ENCODE measurements at regions not wholly inside any gene's neighbourhood (a gene's known extent, or its start where the extent isn't known, plus 50 kb on each side); places are given as distances from the start of the nearest gene placed in this dataset.

DNA sequence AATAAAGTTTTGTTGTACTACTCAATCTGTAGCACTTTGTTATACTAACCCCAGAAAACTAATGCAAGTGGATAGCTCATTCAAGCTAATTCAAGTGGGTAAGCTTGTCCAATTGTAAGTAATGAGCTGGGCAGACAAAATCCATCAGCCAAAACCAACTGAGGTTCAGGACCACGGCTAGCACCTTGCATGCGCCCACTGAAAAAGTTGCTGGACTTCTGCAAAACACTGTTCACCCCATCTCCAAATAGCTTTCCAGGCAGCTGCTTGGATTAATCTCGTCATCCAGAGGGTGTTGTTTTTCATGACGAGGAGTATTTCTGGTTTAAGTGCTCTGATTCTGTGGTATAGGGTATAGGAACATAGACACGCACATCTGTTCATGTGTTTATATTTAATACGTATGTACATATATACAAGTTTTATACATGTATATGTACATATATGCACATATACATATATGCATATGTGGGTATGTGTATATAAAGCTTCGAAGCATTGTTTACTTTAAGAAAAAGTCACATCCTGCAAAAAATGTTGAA, 307.5 kb downstream of the GALR1 start:
- H3K9me3 ChIP-seq (ENCODE audit: control insufficient read depth in 5 of 5, low read length in 5 of 5), result no peaks in the 10 kb centered on the region
- no peaks in the 10 kb centered on the region for H3K27me3 ChIP-seq (ENCODE audit: control insufficient read depth in 5 of 5, insufficient read depth in 4 of 5, low read length in 5 of 5)
- no peak overlapping the region for H3K4me3 ChIP-seq (ENCODE audit: low read depth in 1 of 5, low read length in 5 of 5)
- no peak overlapping the region for H3K9ac ChIP-seq (ENCODE audit: low read length in 5 of 5)
- H3K27ac ChIP-seq (ENCODE audit: low read depth, low read length), result no peak overlapping the region
- no peaks in the 10 kb centered on the region for H3K4me1 ChIP-seq (ENCODE audit: control insufficient read depth in 5 of 5, insufficient read depth in 5 of 5, low read length in 5 of 5)
- no peaks in the 10 kb centered on the region for H3K36me3 ChIP-seq (ENCODE audit: control insufficient read depth in 5 of 5, insufficient read depth in 5 of 5, low read length in 5 of 5)

DNA sequence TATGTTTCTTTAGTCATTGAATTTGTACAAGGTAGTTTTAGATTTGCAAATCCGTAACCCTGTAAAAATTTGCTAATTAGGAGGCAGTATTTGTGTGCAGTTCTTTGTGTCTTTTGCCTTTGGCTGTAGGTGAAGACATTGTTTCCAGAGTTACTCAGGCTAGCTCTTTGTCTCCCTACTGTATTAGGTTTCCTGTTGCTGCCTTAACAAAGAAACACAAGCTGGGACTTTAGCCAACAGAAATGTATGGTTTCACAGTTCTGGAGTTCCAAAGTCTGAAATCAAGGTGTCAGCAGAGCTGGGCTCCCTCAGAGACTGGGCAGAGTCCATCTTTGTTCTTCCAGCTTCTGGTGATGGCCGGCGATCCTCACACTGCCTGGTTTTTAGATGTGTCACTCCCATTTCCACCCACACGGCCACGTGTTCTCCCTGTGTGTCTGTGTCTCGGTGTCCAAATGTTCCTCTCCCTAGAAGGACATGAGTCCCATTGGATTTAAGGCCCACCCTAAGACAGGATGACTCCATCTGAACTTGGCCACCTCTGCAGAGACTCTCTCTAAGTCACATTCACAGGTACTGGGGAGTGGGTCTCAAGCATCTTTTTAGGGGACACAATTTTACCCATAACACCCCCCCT, 309.7 kb downstream of the GALR1 start:
- H3K36me3 ChIP-seq (ENCODE audit: control insufficient read depth in 5 of 5, insufficient read depth in 5 of 5, low read length in 5 of 5), result no peaks in the 10 kb centered on the region
- H3K4me3 ChIP-seq (ENCODE audit: low read depth in 1 of 5, low read length in 5 of 5), result no peak overlapping the region
- no peaks in the 10 kb centered on the region for H3K9me3 ChIP-seq (ENCODE audit: control insufficient read depth in 5 of 5, low read length in 5 of 5)
- no peaks in the 10 kb centered on the region for H3K4me1 ChIP-seq (ENCODE audit: control insufficient read depth in 5 of 5, insufficient read depth in 5 of 5, low read length in 5 of 5)
- no peaks in the 10 kb centered on the region for H3K27me3 ChIP-seq (ENCODE audit: control insufficient read depth in 5 of 5, insufficient read depth in 4 of 5, low read length in 5 of 5)
- no peak overlapping the region for H3K27ac ChIP-seq (ENCODE audit: low read depth, low read length)
- no peak overlapping the region for H3K9ac ChIP-seq (ENCODE audit: low read length in 5 of 5)

DNA sequence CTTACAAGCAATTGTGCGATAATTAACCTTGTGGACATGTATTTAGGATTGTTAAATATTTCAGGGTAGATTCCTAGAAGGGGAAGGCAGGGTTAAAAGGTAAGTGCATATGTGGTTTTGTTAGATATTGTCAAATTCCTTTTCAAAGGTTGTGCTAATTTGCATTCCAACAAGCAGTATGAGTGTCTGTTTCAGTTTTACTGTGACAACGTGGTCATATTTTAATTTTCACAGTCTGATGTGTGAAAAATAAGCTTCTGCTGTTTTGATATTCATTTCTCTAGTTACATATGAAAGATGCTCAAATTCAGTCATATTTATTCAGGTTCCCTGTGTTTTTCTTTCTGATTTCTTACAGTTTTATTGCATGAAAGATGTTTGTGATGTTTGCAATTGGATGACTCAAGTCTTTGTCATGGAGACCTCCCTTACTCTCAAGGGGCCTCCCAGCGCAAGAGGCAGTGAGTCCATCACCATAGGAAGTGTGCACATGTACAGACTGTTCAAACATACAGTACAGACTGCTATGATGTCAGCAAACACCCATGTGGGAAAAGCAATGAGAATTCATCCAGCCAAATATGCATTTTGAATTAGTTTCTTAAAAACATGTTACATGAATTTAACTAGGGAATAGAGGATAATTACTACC, 310.8 kb downstream of the GALR1 start:
- H3K9me3 ChIP-seq (ENCODE audit: control insufficient read depth in 5 of 5, low read length in 5 of 5), result no peaks in the 10 kb centered on the region
- no peaks in the 10 kb centered on the region for H3K36me3 ChIP-seq (ENCODE audit: control insufficient read depth in 5 of 5, insufficient read depth in 5 of 5, low read length in 5 of 5)
- H3K27me3 ChIP-seq (ENCODE audit: control insufficient read depth in 5 of 5, insufficient read depth in 4 of 5, low read length in 5 of 5), result no peaks in the 10 kb centered on the region
- H3K4me3 ChIP-seq (ENCODE audit: low read depth in 1 of 5, low read length in 5 of 5), result no peak overlapping the region
- H3K27ac ChIP-seq (ENCODE audit: low read depth, low read length), result no peak overlapping the region
- H3K4me1 ChIP-seq (ENCODE audit: control insufficient read depth in 5 of 5, insufficient read depth in 5 of 5, low read length in 5 of 5), result no peaks in the 10 kb centered on the region
- no peak overlapping the region for H3K9ac ChIP-seq (ENCODE audit: low read length in 5 of 5)

DNA sequence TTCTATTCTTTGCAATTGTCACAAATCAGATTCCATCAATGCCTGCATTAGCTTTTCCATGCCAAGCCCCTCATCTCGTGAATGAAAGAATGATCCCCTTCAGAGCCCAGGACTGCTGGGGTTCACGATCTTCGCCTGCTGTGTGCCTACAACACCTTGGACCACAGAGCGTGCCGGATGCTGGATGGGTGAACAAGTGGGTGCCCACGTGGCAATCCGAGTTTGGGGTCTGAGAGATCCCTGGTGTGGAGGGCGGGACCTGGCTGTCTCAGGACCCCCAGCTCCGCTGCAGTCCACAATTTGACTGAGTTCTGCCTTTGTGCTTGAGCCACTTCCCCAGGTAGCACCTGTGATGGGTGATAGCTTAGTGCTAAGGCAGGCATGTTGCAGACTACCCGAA, 317.0 kb downstream of the GALR1 start:
- Histone ChIP-seq H3K27me3 (ENCODE audit: control insufficient read depth in 5 of 5, insufficient read depth in 4 of 5, low read length in 5 of 5) (no peaks in the 10 kb centered on the region), H3K4me1 (ENCODE audit: control insufficient read depth in 5 of 5, insufficient read depth in 5 of 5, low read length in 5 of 5) (no peaks in the 10 kb centered on the region), H3K27ac (ENCODE audit: low read depth, low read length) (no peak overlapping the region), H3K4me3 (ENCODE audit: low read depth in 1 of 5, low read length in 5 of 5) (no peak overlapping the region), H3K9ac (ENCODE audit: low read length in 5 of 5) (no peak overlapping the region), H3K36me3 (ENCODE audit: control insufficient read depth in 5 of 5, insufficient read depth in 5 of 5, low read length in 5 of 5) (no peaks in the 10 kb centered on the region), H3K9me3 (ENCODE audit: control insufficient read depth in 5 of 5, low read length in 5 of 5) (peaks cover 0 to 3% (median 0%) of the 10 kb centered on the region in 5 donors)

DNA sequence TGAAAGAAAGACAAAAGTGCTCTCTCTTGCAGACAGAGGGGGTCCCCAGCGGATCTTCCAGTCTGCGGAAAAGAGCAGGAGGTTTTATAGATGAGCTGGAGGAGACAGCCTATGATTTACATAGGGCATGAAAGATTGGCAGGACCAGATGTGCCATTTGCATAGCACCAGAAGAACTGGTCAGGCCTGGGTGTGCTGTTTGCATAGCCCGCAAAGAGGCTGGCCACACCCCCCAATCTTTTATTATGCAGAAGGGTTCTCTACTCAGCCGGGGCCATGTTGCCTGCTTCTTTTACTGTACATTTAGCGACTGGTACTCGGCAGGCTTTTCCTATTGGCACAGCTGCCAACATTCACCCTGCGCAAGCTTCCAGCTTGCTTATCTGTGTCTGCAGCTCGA, 317.6 kb downstream of the GALR1 start:
- H3K36me3 ChIP-seq (ENCODE audit: control insufficient read depth in 5 of 5, insufficient read depth in 5 of 5, low read length in 5 of 5), result no peaks in the 10 kb centered on the region
- no peaks in the 10 kb centered on the region for H3K4me1 ChIP-seq (ENCODE audit: control insufficient read depth in 5 of 5, insufficient read depth in 5 of 5, low read length in 5 of 5)
- no peak overlapping the region for H3K9ac ChIP-seq (ENCODE audit: low read length in 5 of 5)
- no peak overlapping the region for H3K4me3 ChIP-seq (ENCODE audit: low read depth in 1 of 5, low read length in 5 of 5)
- H3K27me3 ChIP-seq (ENCODE audit: control insufficient read depth in 5 of 5, insufficient read depth in 4 of 5, low read length in 5 of 5), result no peaks in the 10 kb centered on the region
- H3K27ac ChIP-seq (ENCODE audit: low read depth, low read length), result no peak overlapping the region
- H3K9me3 ChIP-seq (ENCODE audit: control insufficient read depth in 5 of 5, low read length in 5 of 5), result peaks cover 0 to 3% (median 0%) of the 10 kb centered on the region in 5 donors

DNA sequence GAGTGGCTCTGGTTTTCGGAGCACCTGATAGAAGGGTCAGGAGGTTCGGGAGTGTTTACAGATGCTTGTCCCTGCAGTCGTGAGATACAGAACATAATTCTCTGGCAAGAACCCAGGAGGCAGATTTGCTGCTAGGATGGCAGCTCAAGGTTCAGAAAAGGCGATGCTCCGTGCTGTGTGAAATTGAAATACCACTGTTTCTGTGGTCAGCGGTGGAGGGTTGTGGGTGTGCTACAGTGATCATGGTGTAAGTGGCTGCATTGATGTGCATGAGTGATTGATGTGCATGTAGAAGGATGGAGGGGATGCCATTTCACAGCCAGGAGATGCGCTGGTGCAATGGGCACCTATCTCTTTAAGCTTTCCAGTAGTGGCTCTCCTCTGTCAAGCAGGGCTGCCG, 322.1 kb downstream of the GALR1 start:
- Histone ChIP-seq H3K27ac (ENCODE audit: low read depth, low read length) (no peak overlapping the region), H3K27me3 (ENCODE audit: control insufficient read depth in 5 of 5, insufficient read depth in 4 of 5, low read length in 5 of 5) (no peaks in the 10 kb centered on the region), H3K9me3 (ENCODE audit: control insufficient read depth in 5 of 5, low read length in 5 of 5) (peaks cover 0 to 3% (median 0%) of the 10 kb centered on the region in 5 donors), H3K4me1 (ENCODE audit: control insufficient read depth in 5 of 5, insufficient read depth in 5 of 5, low read length in 5 of 5) (no peaks in the 10 kb centered on the region), H3K9ac (ENCODE audit: low read length in 5 of 5) (no peak overlapping the region), H3K4me3 (ENCODE audit: low read depth in 1 of 5, low read length in 5 of 5) (no peak overlapping the region), H3K36me3 (ENCODE audit: control insufficient read depth in 5 of 5, insufficient read depth in 5 of 5, low read length in 5 of 5) (no peaks in the 10 kb centered on the region)

DNA sequence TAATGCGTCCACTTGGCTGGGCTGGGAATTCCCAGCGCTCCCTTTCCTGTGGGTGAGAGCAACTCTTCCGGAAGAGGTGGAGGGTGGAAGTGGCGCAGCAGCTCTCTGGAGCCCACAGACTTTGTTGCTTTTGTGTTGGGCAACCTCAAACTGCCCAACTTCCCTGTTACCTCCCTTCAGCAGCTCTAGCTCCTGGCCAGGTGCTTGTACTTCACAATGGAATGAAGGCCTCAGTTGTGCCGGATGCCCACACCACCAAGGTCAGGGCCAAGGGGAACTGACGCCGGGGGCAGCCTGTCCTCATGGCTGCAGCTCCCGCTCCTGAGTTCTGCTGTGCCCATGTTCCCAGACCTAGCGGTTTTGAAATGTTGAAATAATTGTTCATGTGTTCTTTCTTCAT, 322.9 kb downstream of the GALR1 start:
- H3K36me3 ChIP-seq (ENCODE audit: control insufficient read depth in 5 of 5, insufficient read depth in 5 of 5, low read length in 5 of 5), result no peaks in the 10 kb centered on the region
- H3K4me1 ChIP-seq (ENCODE audit: control insufficient read depth in 5 of 5, insufficient read depth in 5 of 5, low read length in 5 of 5), result no peaks in the 10 kb centered on the region
- no peak overlapping the region for H3K4me3 ChIP-seq (ENCODE audit: low read depth in 1 of 5, low read length in 5 of 5)
- H3K27ac ChIP-seq (ENCODE audit: low read depth, low read length), result no peak overlapping the region
- H3K9me3 ChIP-seq (ENCODE audit: control insufficient read depth in 5 of 5, low read length in 5 of 5), result peaks cover 0 to 3% (median 0%) of the 10 kb centered on the region in 5 donors
- H3K27me3 ChIP-seq (ENCODE audit: control insufficient read depth in 5 of 5, insufficient read depth in 4 of 5, low read length in 5 of 5), result peaks cover 0 to 2% (median 0%) of the 10 kb centered on the region in 5 donors
- no peak overlapping the region for H3K9ac ChIP-seq (ENCODE audit: low read length in 5 of 5)

DNA sequence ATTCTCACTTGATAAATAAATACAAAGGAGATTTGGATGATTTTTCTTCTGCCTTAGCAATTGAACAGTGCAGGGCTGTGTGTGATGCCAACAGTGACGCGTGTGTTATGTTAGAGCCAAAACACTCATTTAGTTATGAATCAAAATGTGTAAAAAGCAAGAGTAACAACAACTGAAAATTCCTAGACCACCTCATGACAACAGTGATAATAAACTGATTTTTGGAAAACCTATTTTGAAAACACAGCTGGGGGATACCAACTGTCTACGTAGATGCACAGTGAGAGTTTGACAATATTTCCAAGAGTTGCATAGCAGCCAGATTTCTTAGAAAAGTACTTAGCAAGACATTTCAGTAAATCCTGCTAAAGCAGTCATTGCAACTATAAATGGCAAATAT, 323.9 kb downstream of the GALR1 start:
- Histone ChIP-seq H3K27ac (ENCODE audit: low read depth, low read length) (no peak overlapping the region), H3K9me3 (ENCODE audit: control insufficient read depth in 5 of 5, low read length in 5 of 5) (peaks cover 0 to 3% (median 0%) of the 10 kb centered on the region in 5 donors), H3K4me3 (ENCODE audit: low read depth in 1 of 5, low read length in 5 of 5) (no peak overlapping the region), H3K9ac (ENCODE audit: low read length in 5 of 5) (no peak overlapping the region), H3K36me3 (ENCODE audit: control insufficient read depth in 5 of 5, insufficient read depth in 5 of 5, low read length in 5 of 5) (no peaks in the 10 kb centered on the region), H3K4me1 (ENCODE audit: control insufficient read depth in 5 of 5, insufficient read depth in 5 of 5, low read length in 5 of 5) (no peaks in the 10 kb centered on the region), H3K27me3 (ENCODE audit: control insufficient read depth in 5 of 5, insufficient read depth in 4 of 5, low read length in 5 of 5) (peaks cover 0 to 3% (median 0%) of the 10 kb centered on the region in 5 donors)

DNA sequence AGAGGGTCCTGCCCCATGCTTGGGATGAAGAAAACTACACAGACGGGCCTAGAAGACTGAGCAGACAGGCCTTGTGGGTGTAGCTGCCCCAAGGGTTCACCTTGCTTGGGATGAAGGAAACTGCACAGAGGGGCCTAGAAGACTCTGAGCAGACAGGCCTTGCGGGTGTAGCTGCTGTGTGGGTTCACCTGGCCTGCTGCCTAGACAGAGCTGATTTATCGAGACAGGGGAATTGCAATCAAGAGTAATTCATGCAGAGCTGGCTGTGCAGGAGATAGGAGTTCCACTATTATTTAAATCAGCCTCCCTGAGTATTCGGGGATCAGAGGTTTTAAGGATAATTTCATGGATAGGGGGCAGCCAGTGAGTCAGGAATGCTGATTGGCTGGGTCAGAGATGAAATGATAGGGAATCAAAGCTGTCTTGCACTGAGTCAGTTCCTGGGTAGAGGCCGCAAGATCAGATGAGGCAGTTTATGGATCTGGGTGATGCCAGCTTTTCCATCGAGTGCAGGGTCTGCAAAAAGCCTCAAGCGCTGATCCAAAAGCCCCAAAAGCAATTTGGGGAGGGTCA, 341.4 kb downstream of the GALR1 start:
- Histone ChIP-seq H3K9me3 (ENCODE audit: control insufficient read depth in 5 of 5, low read length in 5 of 5) (no peaks in the 10 kb centered on the region), H3K27ac (ENCODE audit: low read depth, low read length) (no peak overlapping the region), H3K36me3 (ENCODE audit: control insufficient read depth in 5 of 5, insufficient read depth in 5 of 5, low read length in 5 of 5) (no peaks in the 10 kb centered on the region), H3K4me1 (ENCODE audit: control insufficient read depth in 5 of 5, insufficient read depth in 5 of 5, low read length in 5 of 5) (no peaks in the 10 kb centered on the region), H3K9ac (ENCODE audit: low read length in 5 of 5) (no peak overlapping the region), H3K4me3 (ENCODE audit: low read depth in 1 of 5, low read length in 5 of 5) (no peak overlapping the region), H3K27me3 (ENCODE audit: control insufficient read depth in 5 of 5, insufficient read depth in 4 of 5, low read length in 5 of 5) (no peaks in the 10 kb centered on the region)

DNA sequence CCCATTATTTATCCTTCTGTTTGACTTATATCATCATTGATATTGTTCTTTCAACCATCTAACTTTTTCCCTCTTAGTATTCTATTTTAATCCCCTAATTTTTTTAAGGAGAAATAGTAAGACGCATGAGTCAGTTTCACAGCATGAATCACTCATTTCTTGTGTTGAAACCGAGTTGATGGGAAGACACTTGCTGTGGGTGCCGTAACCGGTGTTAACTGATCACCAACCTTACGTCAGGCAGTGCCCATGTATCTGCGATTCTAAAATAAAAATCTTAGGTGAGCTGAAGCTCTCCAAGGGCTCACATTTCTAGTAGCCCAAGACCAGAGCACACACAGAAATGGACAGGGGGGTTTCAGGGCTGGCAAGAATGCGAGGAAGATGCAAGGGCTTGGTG, 348.1 kb downstream of the GALR1 start:
- no peak overlapping the region for H3K27ac ChIP-seq (ENCODE audit: low read depth, low read length)
- H3K9ac ChIP-seq (ENCODE audit: low read length in 5 of 5), result no peak overlapping the region
- H3K27me3 ChIP-seq (ENCODE audit: control insufficient read depth in 5 of 5, insufficient read depth in 4 of 5, low read length in 5 of 5), result no peaks in the 10 kb centered on the region
- H3K9me3 ChIP-seq (ENCODE audit: control insufficient read depth in 5 of 5, low read length in 5 of 5), result no peaks in the 10 kb centered on the region
- H3K36me3 ChIP-seq (ENCODE audit: control insufficient read depth in 5 of 5, insufficient read depth in 5 of 5, low read length in 5 of 5), result no peaks in the 10 kb centered on the region
- H3K4me3 ChIP-seq (ENCODE audit: low read depth in 1 of 5, low read length in 5 of 5), result no peak overlapping the region
- peaks cover 0 to 13% (median 0%) of the 10 kb centered on the region in 5 donors for H3K4me1 ChIP-seq (ENCODE audit: control insufficient read depth in 5 of 5, insufficient read depth in 5 of 5, low read length in 5 of 5)
